Ascending aorta (tissue), 2 donors: ENCODE measurements at regions not wholly inside any gene's neighbourhood (a gene's known extent, or its start where the extent isn't known, plus 50 kb on each side); places are given as distances from the start of the nearest gene placed in this dataset.

ENCODE experiments used
- DNase-seq, 2 donors: peaks; one replicate each; pipeline ENCODE4 v3.0.0-alpha.2; 2019; ENCODE audit warnings: low spot score in 2 of 2
- H3K27ac ChIP-seq, 2 donors: fragments of 200-600 bp; sonication (generic); one replicate each; pipeline ENCODE4 v1.5.1; 2016 to 2017; ENCODE audit warnings: mild to moderate bottlenecking in 1 of 2
- H3K27me3 ChIP-seq: fragments of 200-600 bp; sonication (generic); one replicate; pipeline ENCODE4 v1.5.1; 2017
- H3K36me3 ChIP-seq, 2 donors: fragments of 200-600 bp; sonication (generic); one replicate each; pipeline ENCODE4 v1.5.1; 2016
- H3K4me1 ChIP-seq, 2 donors: fragments of 200-600 bp; sonication (generic); one replicate each; pipeline ENCODE4 v1.5.1; 2016 to 2017; ENCODE audit warnings: mild to moderate bottlenecking in 1 of 2
- H3K4me3 ChIP-seq, 2 donors: fragments of 200-600 bp; sonication (generic); one replicate each; pipeline ENCODE4 v1.5.1; 2016 to 2017; ENCODE audit warnings: mild to moderate bottlenecking in 1 of 2
- H3K9me3 ChIP-seq, 2 donors: fragments of 200-600 bp; sonication (generic); one replicate each; pipeline ENCODE4 v1.5.1; 2016
- intact Hi-C: fragments of 100-400 bp; cut with DNase I; formaldehyde crosslinking; loops from one replicate; pipeline ENCODE4 v1.15.1; 2023
- TF ChIP-seq, protein P1 (sequence below), 3 experiments: fragments of 200-600 bp in 2 of 3; fragments of 450-650 bp in 1 of 3; sonication (generic) in 2 of 3; IDR thresholded peaks; one replicate each; pipeline ENCODE4 v1.5.1; 2016 to 2019; ENCODE audit warnings: antibody characterized with exemption in 3 of 3, mild to moderate bottlenecking in 1 of 3, moderate library complexity in 1 of 3

- TF ChIP-seq, protein P1, sequence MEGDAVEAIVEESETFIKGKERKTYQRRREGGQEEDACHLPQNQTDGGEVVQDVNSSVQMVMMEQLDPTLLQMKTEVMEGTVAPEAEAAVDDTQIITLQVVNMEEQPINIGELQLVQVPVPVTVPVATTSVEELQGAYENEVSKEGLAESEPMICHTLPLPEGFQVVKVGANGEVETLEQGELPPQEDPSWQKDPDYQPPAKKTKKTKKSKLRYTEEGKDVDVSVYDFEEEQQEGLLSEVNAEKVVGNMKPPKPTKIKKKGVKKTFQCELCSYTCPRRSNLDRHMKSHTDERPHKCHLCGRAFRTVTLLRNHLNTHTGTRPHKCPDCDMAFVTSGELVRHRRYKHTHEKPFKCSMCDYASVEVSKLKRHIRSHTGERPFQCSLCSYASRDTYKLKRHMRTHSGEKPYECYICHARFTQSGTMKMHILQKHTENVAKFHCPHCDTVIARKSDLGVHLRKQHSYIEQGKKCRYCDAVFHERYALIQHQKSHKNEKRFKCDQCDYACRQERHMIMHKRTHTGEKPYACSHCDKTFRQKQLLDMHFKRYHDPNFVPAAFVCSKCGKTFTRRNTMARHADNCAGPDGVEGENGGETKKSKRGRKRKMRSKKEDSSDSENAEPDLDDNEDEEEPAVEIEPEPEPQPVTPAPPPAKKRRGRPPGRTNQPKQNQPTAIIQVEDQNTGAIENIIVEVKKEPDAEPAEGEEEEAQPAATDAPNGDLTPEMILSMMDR (IDR thresholded peaks at IDR 0.05) = no peak
- Histone ChIP-seq H3K4me3 (no peak overlapping the region), H3K4me1 (no peaks in the 10 kb centered on the region), H3K9me3 (no peaks in the 10 kb centered on the region), H3K36me3 (no peaks in the 10 kb centered on the region), H3K27me3 (no peaks in the 10 kb centered on the region), H3K27ac (no peak overlapping the region)
- DNase-seq = no peak
- intact Hi-C loops = no loop called here
Measured at GRCh38 chr3:81105789-81106488, 655.5 kb downstream of the GBE1 start.

DNA sequence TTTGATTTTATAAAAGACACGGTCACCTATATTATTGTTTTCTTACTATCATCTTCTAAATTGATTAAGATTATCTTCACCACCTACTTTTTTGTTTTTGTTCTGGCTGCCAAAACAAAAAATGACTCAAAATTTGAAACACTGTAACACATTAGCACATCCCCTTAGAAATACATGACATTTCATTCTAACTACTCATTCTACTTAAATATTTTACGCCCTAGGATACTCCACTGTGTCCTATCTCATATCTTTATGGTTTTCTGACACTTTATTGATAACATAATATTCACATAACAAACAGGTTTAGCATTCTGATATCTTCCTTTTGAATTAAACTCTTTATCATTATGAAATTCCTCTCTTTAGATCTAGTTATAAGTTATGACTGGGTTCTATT is 656.2 kb downstream of the GBE1 start:
- DNase-seq = no peak
- H3K27ac ChIP-seq = no peak overlapping the region
- no peak overlapping the region for H3K4me3 ChIP-seq
- no peaks in the 10 kb centered on the region for H3K27me3 ChIP-seq
- no peaks in the 10 kb centered on the region for H3K9me3 ChIP-seq
- H3K36me3 ChIP-seq = no peaks in the 10 kb centered on the region
- intact Hi-C loops = no loop called here
- TF ChIP-seq, protein P1 (IDR thresholded peaks at IDR 0.05) = no peak
- no peaks in the 10 kb centered on the region for H3K4me1 ChIP-seq

DNA sequence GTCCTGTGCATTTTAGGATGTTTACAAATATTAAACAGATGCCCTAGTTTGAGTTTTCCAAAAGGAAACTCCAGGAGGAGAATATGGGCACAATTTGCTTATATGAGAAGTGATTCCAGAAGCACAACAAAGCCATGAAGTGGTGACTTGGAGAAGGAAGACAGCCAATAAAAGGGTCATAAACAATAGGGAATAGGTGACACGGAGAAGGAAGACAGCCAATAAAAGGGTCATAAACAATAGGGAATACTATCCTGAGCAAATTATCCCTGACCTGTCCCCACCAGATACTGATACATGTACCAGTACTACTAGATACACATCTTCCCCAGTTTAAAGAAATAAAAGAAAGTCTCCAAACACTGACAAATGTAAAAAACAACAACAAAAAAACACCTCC is 663.6 kb downstream of the GBE1 start:
- Histone ChIP-seq H3K4me3 (no peak overlapping the region), H3K9me3 (no peaks in the 10 kb centered on the region), H3K4me1 (no peaks in the 10 kb centered on the region), H3K36me3 (no peaks in the 10 kb centered on the region), H3K27ac (no peak overlapping the region), H3K27me3 (no peaks in the 10 kb centered on the region)
- DNase-seq = no peak
- TF ChIP-seq, protein P1 (IDR thresholded peaks at IDR 0.05) = no peak
- intact Hi-C loops = no loop called here

DNA sequence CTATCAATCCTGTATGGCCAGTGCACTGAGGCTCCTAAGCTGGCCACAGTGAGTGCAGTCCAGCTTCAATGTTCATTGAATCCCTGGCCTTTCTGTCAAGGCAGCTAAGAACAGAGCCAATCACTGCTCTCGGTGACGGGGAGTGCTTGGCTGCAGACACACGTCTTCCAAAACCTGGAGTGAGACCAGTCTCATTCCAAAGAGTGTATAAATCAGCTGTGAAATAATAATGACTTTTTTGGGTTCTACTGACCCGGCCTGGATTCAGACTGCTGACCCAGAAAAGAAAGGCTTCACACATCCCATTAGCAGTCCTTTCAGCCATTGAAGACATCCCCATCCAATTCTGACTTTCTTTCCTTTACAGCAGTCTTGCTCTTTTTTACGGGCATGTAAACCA is 665.5 kb downstream of the GBE1 start:
- Histone ChIP-seq H3K4me3 (no peak overlapping the region), H3K9me3 (no peaks in the 10 kb centered on the region), H3K4me1 (no peaks in the 10 kb centered on the region), H3K27ac (no peak overlapping the region), H3K36me3 (no peaks in the 10 kb centered on the region), H3K27me3 (no peaks in the 10 kb centered on the region)
- DNase-seq = no peak
- TF ChIP-seq, protein P1 (IDR thresholded peaks at IDR 0.05) = no peak
- intact Hi-C loops = no loop called here

GRCh38 chr3:81094986-81095385 is 666.5 kb downstream of the GBE1 start:
- DNase-seq = no peak
- intact Hi-C loops = no loop called here
- Histone ChIP-seq H3K36me3 (no peaks in the 10 kb centered on the region), H3K27me3 (no peaks in the 10 kb centered on the region), H3K4me3 (no peak overlapping the region), H3K27ac (no peak overlapping the region), H3K4me1 (no peaks in the 10 kb centered on the region), H3K9me3 (no peaks in the 10 kb centered on the region)
- TF ChIP-seq, protein P1 (IDR thresholded peaks at IDR 0.05) = no peak

DNA sequence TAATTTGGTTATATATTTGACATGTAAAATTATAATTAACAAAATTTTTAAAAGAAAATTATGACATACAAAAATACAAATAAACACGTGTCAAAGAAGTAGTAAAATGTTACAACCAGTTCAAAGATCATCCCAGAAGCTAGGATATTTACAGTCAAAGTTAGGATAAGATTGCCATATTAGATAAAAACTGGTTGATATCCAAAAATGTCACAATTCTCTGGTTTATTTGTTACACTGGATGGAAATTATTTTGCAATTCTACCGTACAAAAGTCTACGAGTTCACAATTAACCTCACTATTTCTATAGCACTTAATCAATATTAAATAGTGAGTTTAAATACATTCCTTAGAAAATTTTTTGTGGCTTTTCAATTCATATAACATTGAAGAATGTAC is 673.8 kb downstream of the GBE1 start:
- TF ChIP-seq, protein P1 (IDR thresholded peaks at IDR 0.05) = no peak
- Histone ChIP-seq H3K36me3 (no peaks in the 10 kb centered on the region), H3K4me3 (no peak overlapping the region), H3K27ac (no peak overlapping the region), H3K4me1 (no peaks in the 10 kb centered on the region), H3K27me3 (no peaks in the 10 kb centered on the region), H3K9me3 (no peaks in the 10 kb centered on the region)
- DNase-seq = no peak
- intact Hi-C loops = no loop called here
